H1 (cell line): ENCODE measurements at regions not wholly inside any gene's neighbourhood (a gene's known extent, or its start where the extent isn't known, plus 50 kb on each side); places are given as distances from the start of the nearest gene placed in this dataset.

Source experiments
- CTCF ChIA-PET: fragments of 300-600 bp; sonication (Branson Sonifier 250); formaldehyde crosslinking; loops from one replicate; lab custom pipeline; 2021; ENCODE audit not compliant: partially characterized antibody; lab: Charles Lee
- POLR2A ChIA-PET: fragments of 300-600 bp; sonication (Branson Sonifier 250); formaldehyde crosslinking; loops from one replicate; lab custom pipeline; 2021; ENCODE audit warnings: inconsistent platforms; ENCODE audit not compliant: partially characterized antibody; lab: Charles Lee
- DNase-seq, 2 experiments: peaks; one replicate each; pipeline versions ENCODE4 v3.0.0 to v3.0.0-alpha.2; 2010 to 2022; ENCODE audit warnings: low spot score in 2 of 2, low read depth in 1 of 2, mixed read lengths in 1 of 2
- FAIRE-seq: peaks from 2 replicates; lab custom pipeline; 2011; peaks lifted over from hg19 to GRCh38; lab: Jason Lieb, UNC
- H2AFZ ChIP-seq: 2 replicates; pipeline ENCODE4 v1.8.1; 2012; ENCODE audit warnings: low read length, inconsistent platforms
- H2AK5ac ChIP-seq: 2 replicates; pipeline ENCODE4 v1.6.1; 2013; ENCODE audit warnings: low read depth, low read length
- H2BK120ac ChIP-seq: replicated peaks from 2 replicates; pipeline ENCODE3; 2013; ENCODE audit warnings: low read depth, low read length, inconsistent platforms
- H2BK12ac ChIP-seq: 2 replicates; pipeline ENCODE4 v1.6.1; 2013; ENCODE audit warnings: low read depth, low read length
- H2BK15ac ChIP-seq: 2 replicates; pipeline ENCODE4 v1.6.1; 2013; ENCODE audit warnings: low read length
- H2BK20ac ChIP-seq: 2 replicates; pipeline ENCODE4 v1.6.1; 2013; ENCODE audit warnings: low read length
- H2BK5ac ChIP-seq: 2 replicates; pipeline ENCODE4 v1.6.1; 2013; ENCODE audit warnings: low read depth, low read length
- H3K14ac ChIP-seq: 2 replicates; pipeline ENCODE4 v1.6.1; 2013; ENCODE audit warnings: inconsistent platforms; ENCODE audit not compliant: insufficient read length
- H3K18ac ChIP-seq: 2 replicates; pipeline ENCODE4 v1.6.1; 2013; ENCODE audit warnings: low read length; ENCODE audit errors: extremely low read depth
- H3K23ac ChIP-seq: 2 replicates; pipeline ENCODE4 v1.6.1; 2013; ENCODE audit warnings: inconsistent platforms; ENCODE audit not compliant: insufficient read length
- H3K23me2 ChIP-seq: 2 replicates; pipeline ENCODE4 v1.6.1; 2013; ENCODE audit warnings: low read depth, low read length
- H3K27ac ChIP-seq: 2 replicates; pipeline ENCODE4 v1.6.1; 2011; ENCODE audit warnings: low read depth, low read length, inconsistent platforms
- H3K27me3 ChIP-seq, 4 experiments: replicated peaks in 1 of 4; 1 replicate in 1 of 4; 2 replicates in 3 of 4; pipeline versions ENCODE4 v1.6.1 to v1.8.1; 2011 to 2013; ENCODE audit warnings: low read length in 3 of 4, mild to moderate bottlenecking in 3 of 4, inconsistent platforms in 2 of 4, mixed read lengths in 2 of 4, moderate library complexity in 1 of 4; ENCODE audit not compliant: control insufficient read depth in 3 of 4, insufficient read depth in 3 of 4; ENCODE audit errors: extremely low read depth in 1 of 4
- H3K36me3 ChIP-seq, 4 experiments: 2 replicates each; pipeline versions ENCODE4 v1.6.1 to v1.8.1; 2011 to 2013; ENCODE audit warnings: mild to moderate bottlenecking in 4 of 4, low read length in 3 of 4, moderate library complexity in 2 of 4, control low read depth in 1 of 4, inconsistent platforms in 1 of 4; ENCODE audit not compliant: insufficient read depth in 4 of 4, control insufficient read depth in 2 of 4
- H3K4ac ChIP-seq: replicated peaks from 2 replicates; pipeline ENCODE3; 2013; ENCODE audit warnings: low read length, low read depth, mixed read lengths, inconsistent platforms; ENCODE audit not compliant: insufficient read length
- H3K4me1 ChIP-seq, 4 experiments: replicated peaks in 1 of 4; 1 replicate in 1 of 4; 2 replicates in 3 of 4; pipeline versions ENCODE4 v1.6.1 to v1.8.1; 2011 to 2013; ENCODE audit warnings: low read length in 3 of 4, inconsistent platforms in 2 of 4, mixed read lengths in 1 of 4; ENCODE audit not compliant: insufficient read depth in 4 of 4, control insufficient read depth in 3 of 4
- H3K4me2 ChIP-seq, 2 experiments: 2 replicates each; pipeline versions ENCODE4 v1.6.1 to v1.8.1; 2011 to 2013; ENCODE audit warnings: low read depth in 2 of 2, low read length in 2 of 2, control low read depth in 1 of 2, inconsistent platforms in 1 of 2, mild to moderate bottlenecking in 1 of 2; ENCODE audit not compliant: insufficient read depth in 1 of 2
- H3K4me3 ChIP-seq, 4 experiments: fragments of 200-600, 300-600 bp in 1 of 4; sonication (generic), shearing (Covaris generic), sonication (Bioruptor Twin) in 1 of 4; 2 replicates each; pipeline versions ENCODE4 v1.5.1 to v1.8.1; 2011 to 2016; ENCODE audit warnings: low read length in 4 of 4, low read depth in 3 of 4, control low read depth in 2 of 4, inconsistent platforms in 2 of 4, mild to moderate bottlenecking in 2 of 4, mixed read lengths in 1 of 4, moderate library complexity in 1 of 4; ENCODE audit not compliant: insufficient read depth in 2 of 4; ENCODE audit errors: extremely low read depth in 1 of 4
- H3K56ac ChIP-seq: replicated peaks from 2 replicates; pipeline ENCODE3; 2013; ENCODE audit warnings: low read depth, mild to moderate bottlenecking, mixed read lengths, low read length, inconsistent platforms; ENCODE audit not compliant: insufficient read length
- H3K79me1 ChIP-seq: 2 replicates; pipeline ENCODE4 v1.6.1; 2013; ENCODE audit warnings: low read depth, low read length, control low read depth
- H3K79me2 ChIP-seq, 2 experiments: 2 replicates each; pipeline versions ENCODE4 v1.6.1 to v1.8.1; 2012 to 2013; ENCODE audit warnings: low read length in 2 of 2, mild to moderate bottlenecking in 2 of 2, inconsistent platforms in 1 of 2; ENCODE audit not compliant: insufficient read depth in 2 of 2, control insufficient read depth in 1 of 2
- H3K9ac ChIP-seq, 4 experiments: replicated peaks in 1 of 4; 1 replicate in 1 of 4; 2 replicates in 3 of 4; pipeline versions ENCODE4 v1.6.1 to v1.8.1; 2011 to 2013; ENCODE audit warnings: low read depth in 3 of 4, low read length in 3 of 4, control low read depth in 2 of 4, mild to moderate bottlenecking in 2 of 4, moderate library complexity in 2 of 4, inconsistent platforms in 1 of 4; ENCODE audit errors: extremely low read depth in 1 of 4
- H3K9me3 ChIP-seq, 2 experiments: 2 replicates each; pipeline versions ENCODE4 v1.6.1 to v1.8.1; 2012 to 2013; ENCODE audit warnings: mild to moderate bottlenecking in 2 of 2, moderate library complexity in 2 of 2, control low read depth in 1 of 2, inconsistent platforms in 1 of 2, low read depth in 1 of 2, low read length in 1 of 2, mixed read lengths in 1 of 2; ENCODE audit not compliant: insufficient read depth in 2 of 2
- H4K20me1 ChIP-seq, 2 experiments: replicated peaks in 1 of 2; 2 replicates each; pipeline versions ENCODE3 to v1.8.1; 2011 to 2013; ENCODE audit warnings: inconsistent platforms in 2 of 2, low read length in 2 of 2, mild to moderate bottlenecking in 1 of 2; ENCODE audit not compliant: insufficient read depth in 2 of 2, control insufficient read depth in 1 of 2
- H4K5ac ChIP-seq: 2 replicates; pipeline ENCODE4 v1.6.1; 2013; ENCODE audit warnings: low read length, low read depth, mixed read lengths, inconsistent platforms; ENCODE audit not compliant: insufficient read length
- H4K8ac ChIP-seq: 2 replicates; pipeline ENCODE4 v1.8.0; 2013; ENCODE audit warnings: mild to moderate bottlenecking, moderate library complexity, low read length, inconsistent platforms; ENCODE audit not compliant: insufficient read depth; ENCODE audit errors: extremely low read depth
- H4K91ac ChIP-seq: replicated peaks from 2 replicates; pipeline ENCODE3; 2013; ENCODE audit warnings: low read length, mixed read lengths, inconsistent platforms; ENCODE audit not compliant: insufficient read length
- ATF3 ChIP-seq: IDR thresholded peaks from 2 replicates; pipeline ENCODE4 v1.6.1; 2011; ENCODE audit warnings: low read depth, mild to moderate bottlenecking, low read length; ENCODE audit not compliant: insufficient read depth
- BCL11A ChIP-seq, 2 experiments: IDR thresholded peaks; one replicate each; pipeline ENCODE4 v1.6.1; 2011; ENCODE audit warnings: low read depth in 2 of 2, low read length in 2 of 2, mild to moderate bottlenecking in 2 of 2
- CHD2 ChIP-seq: IDR thresholded peaks from 2 replicates; pipeline ENCODE4 v1.6.1; 2012; ENCODE audit warnings: low read length, improper control_type of control experiment
- CTBP2 ChIP-seq: IDR thresholded peaks from 2 replicates; pipeline ENCODE4 v1.7.0; 2011; ENCODE audit warnings: borderline replicate concordance, mild to moderate bottlenecking, moderate library complexity, mixed read lengths, low read length; ENCODE audit not compliant: insufficient read depth, insufficient read length
- EZH2 ChIP-seq: fragments of 200-600 bp; sonication (generic); IDR thresholded peaks from 2 replicates; pipeline ENCODE4 v1.7.1; 2012; ENCODE audit warnings: low read depth, mild to moderate bottlenecking, moderate library complexity, low read length, inconsistent platforms; ENCODE audit not compliant: severe bottlenecking
- GABPA ChIP-seq: IDR thresholded peaks from 2 replicates; pipeline ENCODE4 v1.6.1; 2011; ENCODE audit warnings: mild to moderate bottlenecking, low read length, moderate library complexity, borderline replicate concordance; ENCODE audit not compliant: insufficient read depth
- HDAC2 ChIP-seq, 2 experiments: fragments of 300-600 bp in 1 of 2; sonication (generic) in 1 of 2; IDR thresholded peaks; 2 replicates each; pipeline ENCODE4 v1.6.1; 2011 to 2012; ENCODE audit warnings: low read depth in 2 of 2, low read length in 2 of 2, mild to moderate bottlenecking in 2 of 2, moderate library complexity in 2 of 2, borderline replicate concordance in 1 of 2, inconsistent platforms in 1 of 2
- PHF8 ChIP-seq: fragments of 200-600 bp; sonication (generic); conservative IDR thresholded peaks from 2 replicates; pipeline ENCODE4 v1.7.1; 2012; ENCODE audit warnings: low read depth, mild to moderate bottlenecking, inconsistent platforms, low read length, moderate library complexity
- RFX5 ChIP-seq: IDR thresholded peaks from 2 replicates; pipeline ENCODE4 v1.6.1; 2011; ENCODE audit warnings: low read depth, low read length, improper control_type of control experiment, borderline replicate concordance
- SIN3A ChIP-seq, 2 experiments: IDR thresholded peaks in 1 of 2; conservative IDR thresholded peaks in 1 of 2; 2 replicates each; pipeline ENCODE4 v1.6.1; 2011 to 2012; ENCODE audit warnings: low read length in 2 of 2, improper control_type of control experiment in 1 of 2, low read depth in 1 of 2, mild to moderate bottlenecking in 1 of 2
- SIRT6 ChIP-seq: IDR thresholded peaks from one replicate; pipeline ENCODE4 v1.7.1; 2012; ENCODE audit warnings: low read length, inconsistent platforms
- SUZ12 ChIP-seq: fragments of 200-600 bp; sonication (generic); IDR thresholded peaks from 2 replicates; pipeline ENCODE4 v1.6.1; 2012; ENCODE audit warnings: mild to moderate bottlenecking, inconsistent platforms, low read length, moderate library complexity, mixed read lengths
- TEAD4 ChIP-seq: IDR thresholded peaks from 2 replicates; pipeline ENCODE4 v1.6.1; 2012; ENCODE audit warnings: low read depth, low read length, inconsistent platforms, mixed read lengths
- ZNF274 ChIP-seq: IDR thresholded peaks from 2 replicates; pipeline ENCODE4 v1.7.0; 2012; ENCODE audit warnings: low read length, borderline replicate concordance; ENCODE audit errors: extremely low read depth
- WGBS, 2 experiments: shearing (Covaris generic) in 1 of 2; methylation state at CpG; one replicate each; pipeline versions ENCODE4 v1.1.6 to v1.1.7; 2013 to 2015; ENCODE audit warnings: low lambda C conversion rate in 2 of 2, mixed read lengths in 2 of 2, inconsistent platforms in 1 of 2, low coverage in 1 of 2, missing lambda C conversion rate in 1 of 2; ENCODE audit not compliant: insufficient replicate concordance in 2 of 2, insufficient coverage in 1 of 2, insufficient read length in 1 of 2; ENCODE audit errors: extremely low coverage in 1 of 2, missing lambda C conversion rate in 1 of 2; 5-methylcytosine and 5-hydroxymethylcytosine counted together

- Histone ChIP-seq H2AFZ (no peak overlapping the region), H4K91ac (no peak overlapping the region), H2AK5ac (no peak overlapping the region), H3K4me1 (no peaks in the 10 kb centered on the region; a peak in 1 of 7 replicates), H3K14ac (no peak overlapping the region), H3K27ac (no peak overlapping the region), H4K5ac (no peak overlapping the region), H3K9me3 (no peaks in the 10 kb centered on the region), H3K23me2 (no peaks in the 10 kb centered on the region), H2BK5ac (no peak overlapping the region), H3K18ac (no peak overlapping the region), H3K36me3 (no peaks in the 10 kb centered on the region), H3K27me3 (no peaks in the 10 kb centered on the region), H2BK120ac (no peak overlapping the region), H3K23ac (no peak overlapping the region), H3K4me3 (no peak overlapping the region), H3K4ac (no peak overlapping the region), H3K56ac (no peak overlapping the region), H2BK20ac (no peak overlapping the region), H2BK12ac (no peak overlapping the region), H3K79me1 (no peaks in the 10 kb centered on the region), H3K4me2 (no peak overlapping the region), H2BK15ac (no peak overlapping the region), H4K8ac (no peak overlapping the region), H4K20me1 (no peaks in the 10 kb centered on the region), H3K9ac (no peak overlapping the region), H3K79me2 (no peaks in the 10 kb centered on the region)
- FAIRE-seq, result no peak
- WGBS, 2 experiments, result 94% methylated on average over 4 of the region's 4 CpGs; no CpG with 5 or more reads in 1 of the 2 experiments
- no peak for DNase-seq
- ChIA-PET POLR2A (no interaction called here), CTCF (interaction anchor here (0.5 to 0.8 kb wide), 2 partner anchors 9 to 1241 kb away, joined by 3 to 4 read pairs; no protein-coding TSS in a partner anchor)
- TF ChIP-seq EZH2 (no peak), TEAD4 (no peak), SIRT6 (no peak), ATF3 (no peak), CTBP2 (no peak), ZNF274 (no peak), CHD2 (no peak), RFX5 (no peak), SIN3A (conservative IDR thresholded peaks at IDR 0.05 in 1 of 2, IDR thresholded peaks at IDR 0.05 in 1 of 2; ENCODE audit: low read depth in 1 of 2, low read length in 2 of 2) (no peak), BCL11A (IDR thresholded peaks at IDR 0.05; ENCODE audit: low read depth in 2 of 2, low read length in 2 of 2) (no peak), HDAC2 (IDR thresholded peaks at IDR 0.05; ENCODE audit: borderline replicate concordance in 1 of 2, low read depth in 2 of 2, low read length in 2 of 2) (no peak), PHF8 (no peak), GABPA (no peak), SUZ12 (no peak)
Observed at GRCh38 chr6:23179994-23180393, 610.6 kb downstream of the HDGFL1 start.
